Parathyroid adenoma (tissue), 2 donors: ENCODE measurements at regions not wholly inside any gene's neighbourhood (a gene's known extent, or its start where the extent isn't known, plus 50 kb on each side); places are given as distances from the start of the nearest gene placed in this dataset.

ENCODE experiments used
- H2AFZ ChIP-seq: fragments of 300-600 bp; sonication (generic); one replicate; pipeline ENCODE4 v1.7.0; 2017; ENCODE audit warnings: antibody characterized with exemption, mild to moderate bottlenecking
- H3K27ac ChIP-seq: fragments of 300-600 bp; sonication (generic); one replicate; pipeline ENCODE4 v1.7.0; 2017
- H3K27me3 ChIP-seq: fragments of 300-600 bp; sonication (generic); one replicate; pipeline ENCODE4 v1.7.0; 2017; ENCODE audit warnings: low read length; ENCODE audit not compliant: control insufficient read depth, insufficient read depth
- H3K36me3 ChIP-seq: fragments of 300-600 bp; sonication (generic); one replicate; pipeline ENCODE4 v1.7.0; 2017; ENCODE audit warnings: low read length; ENCODE audit not compliant: control insufficient read depth, insufficient read depth
- H3K4me1 ChIP-seq: fragments of 300-600 bp; sonication (generic); one replicate; pipeline ENCODE4 v1.7.0; 2017; ENCODE audit warnings: control low read depth
- H3K4me2 ChIP-seq: fragments of 300-600 bp; sonication (generic); one replicate; pipeline ENCODE4 v1.7.0; 2017; ENCODE audit warnings: low read length
- H3K4me3 ChIP-seq: fragments of 300-600 bp; sonication (generic); one replicate; pipeline ENCODE4 v1.7.0; 2017; ENCODE audit warnings: low read depth, low read length
- H3K79me2 ChIP-seq: fragments of 300-600 bp; sonication (generic); one replicate; pipeline ENCODE4 v1.7.0; 2017; ENCODE audit warnings: control low read depth
- H3K9ac ChIP-seq: fragments of 300-600 bp; sonication (generic); one replicate; pipeline ENCODE4 v1.7.0; 2017; ENCODE audit warnings: mild to moderate bottlenecking
- H3K9me3 ChIP-seq: fragments of 300-600 bp; sonication (generic); one replicate; pipeline ENCODE4 v1.7.0; 2017; ENCODE audit warnings: low read length; ENCODE audit not compliant: control insufficient read depth
- CTCF ChIP-seq: fragments of 300-600 bp; sonication (generic); IDR thresholded peaks from one replicate; pipeline ENCODE4 v1.7.0; 2017; ENCODE audit warnings: antibody characterized with exemption, mild to moderate bottlenecking
- donor health status: primary hyperparathyroidism.

GRCh38 chr13:28601581-28601980 is 57.3 kb upstream of the POMP start:
- Histone ChIP-seq H3K27me3 (no peaks in the 10 kb centered on the region), H2AFZ (no peak overlapping the region), H3K4me1 (no peaks in the 10 kb centered on the region), H3K79me2 (no peaks in the 10 kb centered on the region), H3K9me3 (no peaks in the 10 kb centered on the region), H3K9ac (no peak overlapping the region), H3K4me3 (no peak overlapping the region), H3K36me3 (no peaks in the 10 kb centered on the region), H3K27ac (no peak overlapping the region), H3K4me2 (no peak overlapping the region)
- no peak for TF ChIP-seq CTCF

GRCh38 chr13:28597641-28598040 is 61.3 kb upstream of the POMP start:
- no peak overlapping the region for H3K27ac ChIP-seq

GRCh38 chr13:28590461-28590860 is 68.5 kb upstream of the POMP start:
- Histone ChIP-seq H3K79me2 (no peaks in the 10 kb centered on the region), H2AFZ (no peak overlapping the region), H3K4me2 (no peak overlapping the region), H3K9me3 (no peaks in the 10 kb centered on the region), H3K27me3 (no peaks in the 10 kb centered on the region), H3K27ac (no peak overlapping the region), H3K9ac (no peak overlapping the region), H3K4me3 (no peak overlapping the region), H3K36me3 (no peaks in the 10 kb centered on the region), H3K4me1 (no peaks in the 10 kb centered on the region)
- TF ChIP-seq CTCF = no peak

More at GRCh38 chr13:28597641-28598040, 61.3 kb upstream of the POMP start:
- H3K79me2 ChIP-seq = no peaks in the 10 kb centered on the region
- H3K36me3 ChIP-seq = no peaks in the 10 kb centered on the region
- no peak overlapping the region for H3K4me3 ChIP-seq
- no peak overlapping the region for H3K4me2 ChIP-seq
- H3K9ac ChIP-seq = no peak overlapping the region
- no peaks in the 10 kb centered on the region for H3K9me3 ChIP-seq
- TF ChIP-seq CTCF = no peak
- no peak overlapping the region for H2AFZ ChIP-seq
- no peaks in the 10 kb centered on the region for H3K27me3 ChIP-seq
- H3K4me1 ChIP-seq = no peaks in the 10 kb centered on the region

DNA sequence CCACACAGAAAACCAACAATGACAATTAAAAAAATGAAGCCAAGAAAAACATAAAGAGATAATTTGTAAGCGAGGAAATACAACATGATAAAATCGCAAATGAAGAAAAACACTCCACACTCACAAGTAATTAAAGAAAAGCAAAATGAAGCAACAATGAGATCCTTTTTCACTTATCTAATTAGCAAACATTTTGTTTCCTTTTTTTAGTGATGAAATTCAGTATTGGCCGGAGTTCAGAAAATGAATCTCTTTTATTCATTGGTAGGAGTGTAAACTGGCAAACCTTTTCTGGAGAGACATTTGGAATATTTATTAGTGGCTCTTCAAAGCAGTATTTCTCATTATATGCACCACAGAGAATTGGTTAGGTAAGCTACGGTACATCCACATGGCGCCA is 70.6 kb upstream of the POMP start:
- H3K27ac ChIP-seq = no peak overlapping the region
- no peaks in the 10 kb centered on the region for H3K27me3 ChIP-seq
- H3K79me2 ChIP-seq = no peaks in the 10 kb centered on the region
- H2AFZ ChIP-seq = no peak overlapping the region
- H3K4me1 ChIP-seq = no peaks in the 10 kb centered on the region
- H3K36me3 ChIP-seq = no peaks in the 10 kb centered on the region
- no peak overlapping the region for H3K9ac ChIP-seq
- no peaks in the 10 kb centered on the region for H3K9me3 ChIP-seq
- H3K4me2 ChIP-seq = no peak overlapping the region
- no peak overlapping the region for H3K4me3 ChIP-seq
- TF ChIP-seq CTCF = no peak

GRCh38 chr13:28587174-28587540 is 71.8 kb upstream of the POMP start:
- Histone ChIP-seq H3K9ac (no peak overlapping the region), H3K36me3 (no peaks in the 10 kb centered on the region), H2AFZ (no peak overlapping the region), H3K4me1 (no peaks in the 10 kb centered on the region), H3K79me2 (no peaks in the 10 kb centered on the region), H3K27ac (no peak overlapping the region), H3K27me3 (no peaks in the 10 kb centered on the region), H3K9me3 (no peaks in the 10 kb centered on the region), H3K4me2 (no peak overlapping the region), H3K4me3 (no peak overlapping the region)
- no peak for TF ChIP-seq CTCF
